ENCODE measurements at regions not wholly inside any gene's neighbourhood (a gene's known extent, or its start where the extent isn't known, plus 50 kb on each side); places are given as distances from the start of the nearest gene placed in this dataset.
"Not testable (repeated sequence)": the region's sequence is repeated elsewhere in the genome, so short reads cannot be mapped to it uniquely, and the experiment has no call there.

DNA sequence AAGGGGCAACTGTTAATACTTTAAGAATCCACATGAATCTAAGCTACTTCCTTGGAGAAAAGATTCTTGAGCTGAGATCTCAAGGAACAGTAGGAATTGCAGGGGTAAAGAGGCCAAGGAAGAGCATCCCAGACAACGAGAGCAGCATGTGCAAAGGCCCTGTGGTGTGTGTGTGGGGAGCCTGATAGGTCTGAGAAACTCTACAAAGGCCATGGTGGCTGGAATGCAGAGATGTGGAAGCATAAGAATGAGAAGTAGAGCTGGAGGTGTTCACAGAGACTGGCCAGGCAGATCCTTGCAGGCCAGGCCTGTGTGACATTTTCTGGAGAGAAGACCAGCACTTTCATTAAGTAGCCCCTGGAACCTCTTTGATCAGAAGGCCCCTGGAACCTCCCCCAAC lies 105.8 kb upstream of the GRK3 start:
- H3K27ac Mint-ChIP-seq; POLR2A ChIA-PET; H3K4me1 ChIP-seq (ENCODE audit: control insufficient read depth in 2 of 2, insufficient read depth in 2 of 2, low read length in 2 of 2); H3K4me3 ChIP-seq (ENCODE audit: control extremely low read depth in 1 of 5, extremely low read depth in 1 of 5, insufficient read depth in 1 of 5, low read depth in 2 of 5, low read length in 4 of 5); H3K4me3 Mint-ChIP-seq; H3K4me1 Mint-ChIP-seq; H3K9ac ChIP-seq (ENCODE audit: low read length); H2AFZ ChIP-seq (ENCODE audit: insufficient read depth, low read depth, low read length, poor library complexity, severe bottlenecking); H4K20me1 ChIP-seq (ENCODE audit: control insufficient read depth, insufficient read depth, low read length, poor library complexity, severe bottlenecking); intact Hi-C loops (cut with micrococcal nuclease); H3K9me3 Mint-ChIP-seq (ENCODE audit: insufficient read depth); H3K27ac ChIP-seq (ENCODE audit: low read length in 2 of 2); H3K27me3 ChIP-seq (replicated peaks in 1 of 4; ENCODE audit: control extremely low read depth in 1 of 4, control insufficient read depth in 3 of 4, insufficient read depth in 4 of 4, low read length in 3 of 4); H3K4me2 ChIP-seq (replicated peaks; ENCODE audit: low read depth, low read length, poor library complexity, severe bottlenecking); DNase-seq; ATAC-seq (ENCODE audit: low read depth); H3K27me3 Mint-ChIP-seq; H3K9me3 ChIP-seq (ENCODE audit: control extremely low read depth in 1 of 3, control insufficient read depth in 2 of 3, insufficient read depth in 1 of 3, low read length in 2 of 3): not testable (repeated sequence)
- Histone ChIP-seq H3K36me3 (replicated peaks in 1 of 2; ENCODE audit: control extremely low read depth in 1 of 2, control insufficient read depth in 1 of 2, extremely low read depth in 1 of 2, insufficient read depth in 2 of 2, low read length in 1 of 2) (peaks cover 10 to 45% of the 10 kb centered on the region in 2 experiments), H3K79me2 (ENCODE audit: control insufficient read depth, insufficient read depth, low read length) (peaks cover 17% of the 10 kb centered on the region)
- CTCF ChIA-PET = interaction anchor here (1.9 kb wide), 1 partner anchor 86 kb away, joined by 5 read pairs; no protein-coding TSS in a partner anchor
- WGBS (ENCODE audit: insufficient coverage) = 100% methylated on average over 1 of the region's 1 CpG

DNA sequence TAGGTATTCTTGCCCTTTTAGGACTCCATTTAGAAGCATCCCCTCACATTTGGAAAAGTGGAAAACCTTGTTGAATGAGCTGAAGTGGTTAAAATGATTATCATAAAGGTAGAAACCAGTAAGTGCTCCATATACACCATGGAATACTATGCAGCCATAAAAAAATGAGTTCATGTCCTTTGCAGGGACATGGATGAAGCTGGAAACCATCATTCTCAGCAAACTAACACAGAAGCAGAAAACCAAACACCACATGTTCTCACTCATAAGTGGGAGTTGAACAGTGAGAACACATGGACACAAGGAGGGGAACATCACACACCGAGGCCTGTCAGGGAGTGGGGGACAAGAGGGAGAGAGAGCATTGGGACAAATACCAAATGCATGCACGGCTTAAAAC lies 103.8 kb upstream of the GRK3 start:
- H3K4me3 ChIP-seq (ENCODE audit: control extremely low read depth in 1 of 5, extremely low read depth in 1 of 5, insufficient read depth in 1 of 5, low read depth in 2 of 5, low read length in 4 of 5); intact Hi-C loops (cut with micrococcal nuclease); H3K27me3 Mint-ChIP-seq; H3K27me3 ChIP-seq (replicated peaks in 1 of 4; ENCODE audit: control extremely low read depth in 1 of 4, control insufficient read depth in 3 of 4, insufficient read depth in 4 of 4, low read length in 3 of 4); H3K79me2 ChIP-seq (ENCODE audit: control insufficient read depth, insufficient read depth, low read length); POLR2A ChIA-PET; H3K4me2 ChIP-seq (replicated peaks; ENCODE audit: low read depth, low read length, poor library complexity, severe bottlenecking); H3K9me3 ChIP-seq (ENCODE audit: control extremely low read depth in 1 of 3, control insufficient read depth in 2 of 3, insufficient read depth in 1 of 3, low read length in 2 of 3); H4K20me1 ChIP-seq (ENCODE audit: control insufficient read depth, insufficient read depth, low read length, poor library complexity, severe bottlenecking); DNase-seq; H3K27ac Mint-ChIP-seq; H3K27ac ChIP-seq (ENCODE audit: low read length in 2 of 2); H2AFZ ChIP-seq (ENCODE audit: insufficient read depth, low read depth, low read length, poor library complexity, severe bottlenecking); H3K4me1 Mint-ChIP-seq; H3K9ac ChIP-seq (ENCODE audit: low read length); ATAC-seq (ENCODE audit: low read depth); H3K4me3 Mint-ChIP-seq; H3K9me3 Mint-ChIP-seq (ENCODE audit: insufficient read depth); H3K4me1 ChIP-seq (ENCODE audit: control insufficient read depth in 2 of 2, insufficient read depth in 2 of 2, low read length in 2 of 2): not testable (repeated sequence)
- peaks cover 4 to 37% of the 10 kb centered on the region in 2 experiments for H3K36me3 ChIP-seq (replicated peaks in 1 of 2; ENCODE audit: control extremely low read depth in 1 of 2, control insufficient read depth in 1 of 2, extremely low read depth in 1 of 2, insufficient read depth in 2 of 2, low read length in 1 of 2)
- WGBS (ENCODE audit: insufficient coverage) = no CpG with 5 or more reads among the region's 2 CpGs
- CTCF ChIA-PET = interaction anchor here (1.2 to 4.1 kb wide), 5 partner anchors 15 to 312 kb away, joined by 4 to 84 read pairs (median 36); no protein-coding TSS in a partner anchor

Data from B cell (primary cell).